SH-SY5Y (cell line): ENCODE measurements at regions not wholly inside any gene's neighbourhood (a gene's known extent, or its start where the extent isn't known, plus 50 kb on each side); places are given as distances from the start of the nearest gene placed in this dataset.

Experiments used
- GATA2 ChIP-seq: IDR thresholded peaks from 2 replicates; pipeline ENCODE4 v1.6.1; 2011; ENCODE audit warnings: mild to moderate bottlenecking, low read depth, low read length
- GATA3 ChIP-seq: IDR thresholded peaks from 2 replicates; pipeline ENCODE4 v1.6.1; 2011; ENCODE audit warnings: low read depth, mild to moderate bottlenecking, low read length, moderate library complexity

GRCh38 chr7:101701153-101701794 lies 72.2 kb upstream of the MYL10 start:
- TF ChIP-seq GATA2 (no peak), GATA3 (no peak)

GRCh38 chr7:101702362-101702850 lies 73.3 kb upstream of the MYL10 start:
- TF ChIP-seq GATA2 (no peak), GATA3 (no peak)

GRCh38 chr7:101705331-101705730 lies 76.2 kb upstream of the MYL10 start:
- TF ChIP-seq GATA3 (no peak), GATA2 (no peak)

- no peak for TF ChIP-seq GATA2
- TF ChIP-seq GATA3 = no peak
These were observed 78.5 kb upstream of the MYL10 start for GRCh38 chr7:101707587-101707986.

GRCh38 chr7:101708223-101708622 lies 79.1 kb upstream of the MYL10 start:
- TF ChIP-seq GATA3 (no peak), GATA2 (no peak)

- TF ChIP-seq GATA2 = no peak
These were observed 83.6 kb upstream of the MYL10 start for GRCh38 chr7:101712652-101713051.

- TF ChIP-seq GATA3 = no peak
- TF ChIP-seq GATA2 = no peak
These were observed 85.0 kb upstream of the MYL10 start for GRCh38 chr7:101714097-101714496.

GRCh38 chr7:101717628-101718357 lies 88.7 kb upstream of the MYL10 start:
- TF ChIP-seq GATA2 (peak; percentile 46; the same call in 1 of the 2 replicates), GATA3 (no peak)

GRCh38 chr7:101718363-101719122 lies 89.4 kb upstream of the MYL10 start:
- TF ChIP-seq GATA2 (no peak), GATA3 (no peak)

GRCh38 chr7:101719123-101719470 lies 90.0 kb upstream of the MYL10 start:
- TF ChIP-seq GATA2 = no peak
- no peak for TF ChIP-seq GATA3

- no peak for TF ChIP-seq GATA2
- no peak for TF ChIP-seq GATA3
These were observed 91.2 kb upstream of the MYL10 start for GRCh38 chr7:101720324-101720723.

- no peak for TF ChIP-seq GATA3
- no peak for TF ChIP-seq GATA2
These were observed 93.2 kb upstream of the MYL10 start for GRCh38 chr7:101722247-101722646.

GRCh38 chr7:101723835-101724234 lies 93.6 kb upstream of the CUX1 start:
- TF ChIP-seq GATA3 (no peak), GATA2 (no peak)

- no peak for TF ChIP-seq GATA3
These were observed 92.5 kb upstream of the CUX1 start for GRCh38 chr7:101724957-101725356.

GRCh38 chr7:101725921-101726320 lies 91.5 kb upstream of the CUX1 start:
- TF ChIP-seq GATA3 = no peak
- TF ChIP-seq GATA2 = no peak
